Hepatocyte (in vitro differentiated cells): ENCODE measurements at regions not wholly inside any gene's neighbourhood (a gene's known extent, or its start where the extent isn't known, plus 50 kb on each side); places are given as distances from the start of the nearest gene placed in this dataset.

ENCODE experiments used
- CTCF ChIP-seq: fragments of 200-600 bp; sonication (generic); IDR thresholded peaks from 2 replicates; pipeline ENCODE4 v1.5.1; 2016; ENCODE audit warnings: antibody characterized with exemption, mild to moderate bottlenecking; ENCODE audit not compliant: poor library complexity
- EZH2 ChIP-seq: fragments of 200-600 bp; sonication (generic); IDR thresholded peaks from 2 replicates; pipeline ENCODE4 v1.6.1; 2016; ENCODE audit warnings: antibody characterized with exemption, mild to moderate bottlenecking, borderline replicate concordance
- EZH2phosphoT487 ChIP-seq: fragments of 200-600 bp; sonication (generic); IDR thresholded peaks from one replicate; pipeline ENCODE4 v1.6.1; 2018; ENCODE audit warnings: antibody characterized with exemption, mild to moderate bottlenecking, low read depth, moderate library complexity; ENCODE audit not compliant: unreplicated experiment, severe bottlenecking

DNA sequence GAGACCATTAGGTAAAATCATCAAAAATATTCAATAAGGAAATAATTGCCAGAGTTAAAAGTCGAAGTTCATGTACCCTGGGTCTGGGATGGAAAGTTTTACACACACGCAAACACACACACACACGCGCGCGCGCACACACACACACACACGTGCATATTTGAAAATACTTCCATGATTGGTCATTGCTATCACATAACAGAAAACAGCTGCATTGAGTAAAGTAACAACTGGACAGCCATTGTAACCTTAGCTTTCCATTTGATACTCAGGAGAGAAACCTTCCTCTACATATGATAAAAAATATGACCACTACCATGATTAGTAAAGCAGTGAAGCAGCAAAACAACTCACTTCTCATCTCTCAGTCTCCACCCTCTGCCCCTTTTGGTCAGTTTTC lies 490.0 kb upstream of the SGCG start:
- TF ChIP-seq CTCF (no peak), EZH2 (no peak), EZH2phosphoT487 (no peak)
